ENCODE measurements at regions not wholly inside any gene's neighbourhood (a gene's known extent, or its start where the extent isn't known, plus 50 kb on each side); places are given as distances from the start of the nearest gene placed in this dataset.
"Not testable (repeated sequence)": the region's sequence is repeated elsewhere in the genome, so short reads cannot be mapped to it uniquely, and the experiment has no call there.

DNA sequence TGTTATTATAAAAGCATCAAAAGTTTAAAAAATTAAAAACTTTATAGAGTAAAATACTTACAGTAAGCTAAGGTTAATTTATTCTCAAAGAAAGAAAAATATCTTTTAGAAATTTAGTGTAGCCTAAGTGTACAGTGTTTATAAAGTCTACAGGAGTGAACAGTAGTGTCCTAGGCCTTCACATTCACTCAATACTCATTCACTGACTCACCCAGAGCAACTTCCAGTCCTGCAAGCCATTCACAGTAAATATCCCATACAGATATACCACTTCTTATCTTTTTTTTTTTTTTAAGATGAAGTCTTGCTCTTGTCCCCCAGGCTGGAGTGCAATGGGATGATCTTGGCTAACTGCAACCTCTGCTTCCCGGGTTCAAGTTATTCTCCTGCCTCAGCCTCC lies 73.1 kb upstream of the FST start:
- no peak for TF ChIP-seq CTCF (IDR thresholded peaks at IDR 0.05; ENCODE audit: unreplicated experiment)
- Mint-ChIP-seq H3K4me3 (no peak overlapping the region), H3K27ac (no peak overlapping the region), H3K36me3 (no peaks in the 10 kb centered on the region), H3K27me3 (ENCODE audit: low read depth) (no peaks in the 10 kb centered on the region), H3K9me3 (peaks cover 19% of the 10 kb centered on the region), H3K4me1 (no peaks in the 10 kb centered on the region)
- no peak for DNase-seq (ENCODE audit: low spot score in 2 of 2, unreplicated experiment in 2 of 2)

- no peak for TF ChIP-seq CTCF (IDR thresholded peaks at IDR 0.05; ENCODE audit: unreplicated experiment)
- no peak overlapping the region for H3K27ac Mint-ChIP-seq
- H3K36me3 Mint-ChIP-seq, result no peaks in the 10 kb centered on the region
- no peaks in the 10 kb centered on the region for H3K4me1 Mint-ChIP-seq
- peaks cover 14% of the 10 kb centered on the region for H3K9me3 Mint-ChIP-seq
- DNase-seq (ENCODE audit: low spot score in 2 of 2, unreplicated experiment in 2 of 2), result no peak
- H3K4me3 Mint-ChIP-seq, result no peak overlapping the region
- H3K27me3 Mint-ChIP-seq (ENCODE audit: low read depth), result no peaks in the 10 kb centered on the region
Measured at GRCh38 chr5:53411388-53411787, 69.0 kb upstream of the FST start.

- not testable (repeated sequence) for H3K4me3 Mint-ChIP-seq; DNase-seq (ENCODE audit: low spot score in 2 of 2, unreplicated experiment in 2 of 2); H3K4me1 Mint-ChIP-seq; H3K36me3 Mint-ChIP-seq; H3K27me3 Mint-ChIP-seq (ENCODE audit: low read depth); H3K27ac Mint-ChIP-seq
- peaks cover 13% of the 10 kb centered on the region for H3K9me3 Mint-ChIP-seq
Measured at GRCh38 chr5:53412499-53412898, 67.9 kb upstream of the FST start.

- H3K27me3 Mint-ChIP-seq (ENCODE audit: low read depth), result no peaks in the 10 kb centered on the region
Measured at GRCh38 chr5:53416144-53416738, 64.2 kb upstream of the FST start.

GRCh38 chr5:53418409-53418808 lies 62.0 kb upstream of the FST start:
- Mint-ChIP-seq H3K27me3 (ENCODE audit: low read depth) (no peaks in the 10 kb centered on the region), H3K36me3 (no peaks in the 10 kb centered on the region), H3K9me3 (peaks cover 4% of the 10 kb centered on the region), H3K4me3 (no peak overlapping the region), H3K4me1 (peaks cover 9% of the 10 kb centered on the region), H3K27ac (no peak overlapping the region)
- TF ChIP-seq CTCF (IDR thresholded peaks at IDR 0.05; ENCODE audit: unreplicated experiment), result no peak
- no peak for DNase-seq (ENCODE audit: low spot score in 2 of 2, unreplicated experiment in 2 of 2)

More at GRCh38 chr5:53416144-53416738, 64.2 kb upstream of the FST start:
- Mint-ChIP-seq H3K27ac (no peak overlapping the region), H3K4me3 (no peak overlapping the region), H3K9me3 (peaks cover 4% of the 10 kb centered on the region), H3K4me1 (no peaks in the 10 kb centered on the region), H3K36me3 (no peaks in the 10 kb centered on the region)
- no peak for DNase-seq (ENCODE audit: low spot score in 2 of 2, unreplicated experiment in 2 of 2)
- no peak for TF ChIP-seq CTCF (IDR thresholded peaks at IDR 0.05; ENCODE audit: unreplicated experiment)

GRCh38 chr5:53418826-53419658 lies 61.4 kb upstream of the FST start:
- peaks cover 4% of the 10 kb centered on the region for H3K9me3 Mint-ChIP-seq
- TF ChIP-seq CTCF (IDR thresholded peaks at IDR 0.05; ENCODE audit: unreplicated experiment), result no peak
- no peak overlapping the region for H3K4me3 Mint-ChIP-seq
- no peak overlapping the region for H3K27ac Mint-ChIP-seq
- H3K36me3 Mint-ChIP-seq, result no peaks in the 10 kb centered on the region
- peaks cover 13% of the 10 kb centered on the region for H3K4me1 Mint-ChIP-seq
- H3K27me3 Mint-ChIP-seq (ENCODE audit: low read depth), result no peaks in the 10 kb centered on the region
- DNase-seq (ENCODE audit: low spot score in 2 of 2, unreplicated experiment in 2 of 2), result no peak

Measured in mesothelial cell of epicardium (in vitro differentiated cells).